ENCODE measurements at regions not wholly inside any gene's neighbourhood (a gene's known extent, or its start where the extent isn't known, plus 50 kb on each side); places are given as distances from the start of the nearest gene placed in this dataset.
A peak's percentile ranks its signal among the peaks of the same experiment; 100 is the strongest.

DNA sequence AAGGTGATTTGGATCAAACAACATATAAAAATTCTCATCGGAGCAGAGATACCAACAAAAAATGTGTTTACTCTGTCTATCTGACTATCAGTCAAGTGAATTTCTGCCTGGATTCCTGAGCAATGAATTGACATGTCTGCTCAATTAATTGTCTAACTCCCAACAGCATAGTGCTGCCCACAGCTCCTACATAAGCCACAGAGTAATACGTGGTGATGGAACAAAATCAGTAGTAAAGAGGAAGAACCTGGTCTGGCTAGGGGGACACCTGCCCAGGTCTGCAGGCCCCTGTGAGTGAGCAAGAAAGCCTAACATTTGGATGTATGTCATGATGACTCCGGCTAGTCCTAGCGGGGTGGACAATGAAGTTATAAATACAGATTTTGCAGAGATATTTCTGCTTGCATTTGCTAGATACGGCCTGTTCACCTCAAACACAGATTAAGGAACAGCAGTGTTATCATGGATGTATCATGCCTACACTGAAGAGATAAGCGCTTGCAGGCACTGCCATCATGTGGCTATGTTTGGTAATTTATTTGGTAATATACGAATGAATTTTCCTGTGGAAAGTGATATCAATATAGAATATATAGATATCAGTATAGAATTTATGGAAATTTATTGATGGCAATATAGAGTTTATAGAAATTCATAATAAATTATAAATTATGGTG is 69.6 kb upstream of the LRRC8B start:
- no peaks in the 10 kb centered on the region for H3K4me1 Mint-ChIP-seq (ENCODE audit: unreplicated experiment)
- no peaks in the 10 kb centered on the region for H3K9me3 Mint-ChIP-seq
- TF ChIP-seq, protein P1, sequence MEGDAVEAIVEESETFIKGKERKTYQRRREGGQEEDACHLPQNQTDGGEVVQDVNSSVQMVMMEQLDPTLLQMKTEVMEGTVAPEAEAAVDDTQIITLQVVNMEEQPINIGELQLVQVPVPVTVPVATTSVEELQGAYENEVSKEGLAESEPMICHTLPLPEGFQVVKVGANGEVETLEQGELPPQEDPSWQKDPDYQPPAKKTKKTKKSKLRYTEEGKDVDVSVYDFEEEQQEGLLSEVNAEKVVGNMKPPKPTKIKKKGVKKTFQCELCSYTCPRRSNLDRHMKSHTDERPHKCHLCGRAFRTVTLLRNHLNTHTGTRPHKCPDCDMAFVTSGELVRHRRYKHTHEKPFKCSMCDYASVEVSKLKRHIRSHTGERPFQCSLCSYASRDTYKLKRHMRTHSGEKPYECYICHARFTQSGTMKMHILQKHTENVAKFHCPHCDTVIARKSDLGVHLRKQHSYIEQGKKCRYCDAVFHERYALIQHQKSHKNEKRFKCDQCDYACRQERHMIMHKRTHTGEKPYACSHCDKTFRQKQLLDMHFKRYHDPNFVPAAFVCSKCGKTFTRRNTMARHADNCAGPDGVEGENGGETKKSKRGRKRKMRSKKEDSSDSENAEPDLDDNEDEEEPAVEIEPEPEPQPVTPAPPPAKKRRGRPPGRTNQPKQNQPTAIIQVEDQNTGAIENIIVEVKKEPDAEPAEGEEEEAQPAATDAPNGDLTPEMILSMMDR (conservative IDR thresholded peaks at IDR 0.05) = peak; percentile 88
- no peaks in the 10 kb centered on the region for H3K27me3 Mint-ChIP-seq
- H3K36me3 Mint-ChIP-seq = no peaks in the 10 kb centered on the region
- DNase-seq (ENCODE audit: extremely low spot score, unreplicated experiment) = no peak
- no peak overlapping the region for H3K4me3 Mint-ChIP-seq
- H3K27ac Mint-ChIP-seq = no peak overlapping the region

DNA sequence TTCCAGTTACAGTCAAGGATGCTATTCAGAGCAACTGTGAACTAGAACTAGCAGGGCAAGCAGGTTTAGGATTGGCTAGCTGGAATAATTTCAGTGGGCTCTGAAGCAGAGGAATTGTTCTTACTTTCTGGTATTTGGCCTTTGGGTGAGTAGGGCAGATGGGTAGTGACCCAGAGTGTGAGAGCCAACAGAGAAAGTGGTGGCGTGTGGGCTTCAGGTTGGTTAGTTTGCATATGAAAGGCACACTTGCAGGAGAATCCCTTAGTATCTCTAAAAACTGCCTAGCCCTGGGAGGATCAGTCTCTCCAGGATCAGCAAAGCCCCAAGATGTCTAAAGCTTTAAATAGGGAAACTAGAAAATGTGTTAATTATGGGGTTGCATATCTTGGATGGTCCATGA is 67.6 kb upstream of the LRRC8B start:
- H3K27me3 Mint-ChIP-seq = no peaks in the 10 kb centered on the region
- no peaks in the 10 kb centered on the region for H3K9me3 Mint-ChIP-seq
- no peak for DNase-seq (ENCODE audit: extremely low spot score, unreplicated experiment)
- TF ChIP-seq, protein P1 (conservative IDR thresholded peaks at IDR 0.05) = no peak
- no peaks in the 10 kb centered on the region for H3K36me3 Mint-ChIP-seq
- H3K27ac Mint-ChIP-seq = no peak overlapping the region
- no peaks in the 10 kb centered on the region for H3K4me1 Mint-ChIP-seq (ENCODE audit: unreplicated experiment)
- H3K4me3 Mint-ChIP-seq = no peak overlapping the region

DNA sequence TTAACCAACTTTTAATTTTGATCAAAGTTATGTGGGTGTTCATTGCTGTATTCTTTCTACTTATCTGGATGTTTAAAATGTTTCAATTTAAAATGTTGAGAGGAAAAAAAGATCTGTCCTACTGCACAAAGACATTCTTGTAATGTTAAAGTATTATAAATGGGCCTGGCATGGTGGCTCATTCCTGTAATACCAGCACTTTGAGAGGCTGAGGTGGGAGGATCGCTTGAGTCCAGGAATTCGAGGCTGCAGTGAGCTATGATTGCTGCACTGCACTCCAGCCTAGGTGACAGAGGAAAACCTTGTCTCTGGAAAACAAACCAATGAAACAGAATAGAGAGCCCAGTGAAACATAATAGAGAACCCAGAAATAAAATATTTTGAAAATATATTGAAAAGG is 65.5 kb upstream of the LRRC8B start:
- Mint-ChIP-seq H3K27me3 (no peaks in the 10 kb centered on the region), H3K9me3 (no peaks in the 10 kb centered on the region), H3K36me3 (no peaks in the 10 kb centered on the region), H3K4me3 (no peak overlapping the region), H3K4me1 (ENCODE audit: unreplicated experiment) (no peaks in the 10 kb centered on the region), H3K27ac (no peak overlapping the region)
- no peak for DNase-seq (ENCODE audit: extremely low spot score, unreplicated experiment)
- TF ChIP-seq, protein P1 (conservative IDR thresholded peaks at IDR 0.05) = no peak

DNA sequence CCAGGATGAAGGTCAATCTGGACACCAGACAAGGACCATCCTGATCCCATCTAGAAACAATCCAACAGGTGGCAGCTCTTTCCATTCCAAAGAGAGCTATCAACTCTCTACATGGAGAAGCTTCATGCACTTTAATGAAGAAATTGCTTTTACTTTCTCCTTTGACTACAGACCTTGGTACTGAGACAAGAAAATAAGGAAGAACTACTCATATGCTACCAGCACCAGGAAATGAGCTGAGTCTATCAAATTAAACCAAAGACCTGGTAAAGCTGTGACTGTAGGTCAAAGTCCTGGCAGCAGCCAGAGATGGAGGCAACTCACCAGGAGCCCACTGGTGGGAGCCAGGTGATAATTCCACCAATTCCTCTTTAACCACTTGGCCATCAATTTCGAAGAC is 64.3 kb upstream of the LRRC8B start:
- Mint-ChIP-seq H3K4me3 (no peak overlapping the region), H3K9me3 (no peaks in the 10 kb centered on the region), H3K27me3 (no peaks in the 10 kb centered on the region)

DNA sequence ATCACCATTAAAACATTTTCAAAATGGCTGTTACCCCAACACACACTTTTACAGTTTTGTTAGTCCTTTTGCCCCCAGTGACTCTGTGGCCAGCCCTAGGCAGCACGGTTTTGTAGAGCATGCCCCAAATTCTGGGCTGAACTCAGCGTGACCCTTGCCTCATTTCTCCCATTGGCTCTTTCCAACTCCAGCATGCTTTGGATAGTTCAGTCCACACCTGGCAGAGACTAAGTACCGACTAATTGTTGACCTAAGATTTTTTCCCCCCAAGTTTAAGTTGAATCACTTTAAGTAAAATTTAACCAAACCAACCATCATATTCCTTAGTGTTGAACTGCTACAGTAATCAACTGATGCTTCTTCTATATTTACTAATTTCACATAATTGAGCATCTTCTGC is 62.4 kb upstream of the LRRC8B start:
- TF ChIP-seq, protein P1 (conservative IDR thresholded peaks at IDR 0.05) = no peak
- Mint-ChIP-seq H3K36me3 (no peaks in the 10 kb centered on the region), H3K27ac (no peak overlapping the region), H3K27me3 (no peaks in the 10 kb centered on the region), H3K4me3 (no peak overlapping the region), H3K9me3 (no peaks in the 10 kb centered on the region), H3K4me1 (ENCODE audit: unreplicated experiment) (no peaks in the 10 kb centered on the region)
- no peak for DNase-seq (ENCODE audit: extremely low spot score, unreplicated experiment)

More for the DNA sequence above, 64.3 kb upstream of the LRRC8B start:
- Mint-ChIP-seq H3K36me3 (no peaks in the 10 kb centered on the region), H3K4me1 (ENCODE audit: unreplicated experiment) (no peaks in the 10 kb centered on the region), H3K27ac (no peak overlapping the region)
- DNase-seq (ENCODE audit: extremely low spot score, unreplicated experiment) = no peak
- TF ChIP-seq, protein P1 (conservative IDR thresholded peaks at IDR 0.05) = no peak

DNA sequence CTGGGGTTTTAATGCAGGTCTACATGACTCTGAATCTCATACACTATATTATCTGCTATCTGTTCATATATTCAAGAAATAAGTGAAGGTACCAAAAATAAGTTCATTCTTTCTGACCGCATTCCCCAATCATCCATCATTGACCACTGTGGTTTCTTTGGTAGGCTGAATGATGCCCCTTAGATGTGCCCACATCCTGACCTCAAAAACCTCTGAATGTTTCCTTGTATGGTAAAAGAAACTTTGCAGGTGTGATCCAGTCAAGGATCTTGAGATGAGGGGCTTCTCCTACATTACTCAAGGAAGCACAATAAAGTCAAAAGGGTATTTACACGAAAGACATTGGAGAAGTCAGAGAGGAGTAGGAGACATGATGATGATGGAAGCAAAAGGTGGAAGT is 60.6 kb upstream of the LRRC8B start:
- no peaks in the 10 kb centered on the region for H3K27me3 Mint-ChIP-seq
- TF ChIP-seq, protein P1 (conservative IDR thresholded peaks at IDR 0.05) = no peak

More for the DNA sequence above, 60.6 kb upstream of the LRRC8B start:
- H3K36me3 Mint-ChIP-seq = no peaks in the 10 kb centered on the region
- no peaks in the 10 kb centered on the region for H3K9me3 Mint-ChIP-seq
- H3K4me3 Mint-ChIP-seq = no peak overlapping the region
- H3K4me1 Mint-ChIP-seq (ENCODE audit: unreplicated experiment) = no peaks in the 10 kb centered on the region
- no peak overlapping the region for H3K27ac Mint-ChIP-seq
- no peak for DNase-seq (ENCODE audit: extremely low spot score, unreplicated experiment)
